HEK293T (cell line): ENCODE measurements at regions not wholly inside any gene's neighbourhood (a gene's known extent, or its start where the extent isn't known, plus 50 kb on each side); places are given as distances from the start of the nearest gene placed in this dataset.

Source experiments
- CTCF ChIA-PET: fragments of 350-600 bp; formaldehyde crosslinking; extraction: SDS; loops from one replicate; lab custom pipeline; 2021; ENCODE audit warnings: antibody characterized with exemption, inconsistent platforms; lab: Yijun Ruan, JAX
- POLR2A ChIA-PET: fragments of 350-600 bp; formaldehyde crosslinking; extraction: SDS; loops from one replicate; lab custom pipeline; 2020; ENCODE audit warnings: antibody characterized with exemption, inconsistent platforms; lab: Yijun Ruan, JAX
- DNase-seq: peaks from one replicate; pipeline ENCODE4 v3.0.0; 2012; ENCODE audit warnings: mixed read lengths; ENCODE audit errors: extremely low spot score
- ARNT ChIP-seq: fragments of 450-650 bp; IDR thresholded peaks from 2 replicates; pipeline ENCODE4 v1.6.1; 2017; ENCODE audit warnings: mild to moderate bottlenecking
- BHLHE40 ChIP-seq: fragments of 450-650 bp; IDR thresholded peaks from 2 replicates; pipeline ENCODE4 v1.6.1; 2016; ENCODE audit warnings: mild to moderate bottlenecking, moderate library complexity, borderline replicate concordance
- CTBP1 ChIP-seq: fragments of 450-650 bp; IDR thresholded peaks from 2 replicates; pipeline ENCODE4 v1.6.1; 2016; ENCODE audit warnings: borderline replicate concordance
- ELF4 ChIP-seq: fragments of 450-650 bp; IDR thresholded peaks from 2 replicates; pipeline ENCODE4 v1.6.1; 2017; ENCODE audit warnings: antibody characterized with exemption
- FOXA1 ChIP-seq: fragments of 450-650 bp; IDR thresholded peaks from 2 replicates; pipeline ENCODE4 v1.6.1; 2016; ENCODE audit warnings: mild to moderate bottlenecking
- FOXK2 ChIP-seq: fragments of 450-650 bp; IDR thresholded peaks from 2 replicates; pipeline ENCODE4 v1.6.1; 2016; ENCODE audit warnings: mild to moderate bottlenecking
- FOXM1 ChIP-seq: fragments of 450-650 bp; IDR thresholded peaks from 2 replicates; pipeline ENCODE4 v1.6.1; 2017; ENCODE audit warnings: mild to moderate bottlenecking, borderline replicate concordance
- HDGF ChIP-seq: fragments of 450-650 bp; IDR thresholded peaks from 2 replicates; pipeline ENCODE4 v1.6.1; 2017; ENCODE audit warnings: antibody characterized with exemption, borderline replicate concordance
- L3MBTL2 ChIP-seq: fragments of 450-650 bp; conservative IDR thresholded peaks from 2 replicates; pipeline ENCODE4 v1.6.1; 2016; ENCODE audit warnings: mild to moderate bottlenecking
- LEF1 ChIP-seq: fragments of 450-650 bp; IDR thresholded peaks from 2 replicates; pipeline ENCODE4 v1.6.1; 2017; ENCODE audit warnings: mild to moderate bottlenecking, borderline replicate concordance
- NFRKB ChIP-seq: fragments of 450-650 bp; IDR thresholded peaks from 2 replicates; pipeline ENCODE4 v1.6.1; 2016; ENCODE audit warnings: mild to moderate bottlenecking, moderate library complexity
- SP1 ChIP-seq: fragments of 450-650 bp; IDR thresholded peaks from 2 replicates; pipeline ENCODE4 v1.6.1; 2017
- SUZ12 ChIP-seq: fragments of 450-650 bp; IDR thresholded peaks from 2 replicates; pipeline ENCODE4 v1.6.1; 2016; ENCODE audit warnings: mild to moderate bottlenecking
- TARDBP ChIP-seq: fragments of 450-650 bp; IDR thresholded peaks from 2 replicates; pipeline ENCODE4 v1.6.1; 2016
- ZNF384 ChIP-seq: fragments of 450-650 bp; IDR thresholded peaks from 2 replicates; pipeline ENCODE4 v1.6.1; 2016
- TF ChIP-seq, protein P1 (sequence below): fragments of 450-650 bp; IDR thresholded peaks from 2 replicates; pipeline ENCODE4 v1.6.1; 2016

DNA sequence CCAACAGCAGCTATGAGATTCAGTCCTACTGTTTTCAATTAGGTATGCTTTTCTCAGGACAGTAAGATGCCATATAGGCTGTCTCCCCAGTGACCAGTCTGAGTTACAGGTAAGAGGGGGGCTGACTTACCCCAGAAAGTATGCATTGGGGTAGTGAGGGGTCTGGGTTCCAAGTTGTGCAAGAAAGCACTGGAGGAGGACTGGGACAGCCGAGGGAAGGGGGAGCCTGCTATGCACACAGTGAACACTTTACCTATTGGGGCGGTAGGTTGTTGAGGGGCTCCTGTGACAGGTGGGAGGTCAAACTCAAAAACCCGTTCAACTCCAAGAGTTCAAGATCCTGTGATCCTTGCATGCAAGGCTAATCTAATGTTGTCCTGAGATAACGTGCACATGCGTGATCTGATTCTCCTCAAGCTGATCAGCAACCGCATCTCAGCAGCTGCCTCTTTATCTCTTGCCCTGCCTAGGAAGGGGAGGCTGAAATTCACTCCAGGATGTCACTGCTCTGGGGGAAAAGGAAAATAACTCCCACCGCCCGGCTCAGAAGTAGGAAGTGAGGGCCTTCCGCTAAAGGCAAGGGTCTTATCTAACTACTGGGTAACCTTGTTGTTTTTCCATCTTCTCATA, 108.8 kb upstream of the KIT start:
- CTCF ChIA-PET = interaction anchor here (1.0 kb wide), 1 partner anchor 21 kb away, joined by 3 read pairs; no protein-coding TSS in a partner anchor
- no peak for TF ChIP-seq BHLHE40
- no peak for TF ChIP-seq ELF4
- TF ChIP-seq NFRKB = no peak
- no peak for TF ChIP-seq LEF1
- TF ChIP-seq TARDBP = no peak
- POLR2A ChIA-PET = no interaction called here
- DNase-seq = no peak

DNA sequence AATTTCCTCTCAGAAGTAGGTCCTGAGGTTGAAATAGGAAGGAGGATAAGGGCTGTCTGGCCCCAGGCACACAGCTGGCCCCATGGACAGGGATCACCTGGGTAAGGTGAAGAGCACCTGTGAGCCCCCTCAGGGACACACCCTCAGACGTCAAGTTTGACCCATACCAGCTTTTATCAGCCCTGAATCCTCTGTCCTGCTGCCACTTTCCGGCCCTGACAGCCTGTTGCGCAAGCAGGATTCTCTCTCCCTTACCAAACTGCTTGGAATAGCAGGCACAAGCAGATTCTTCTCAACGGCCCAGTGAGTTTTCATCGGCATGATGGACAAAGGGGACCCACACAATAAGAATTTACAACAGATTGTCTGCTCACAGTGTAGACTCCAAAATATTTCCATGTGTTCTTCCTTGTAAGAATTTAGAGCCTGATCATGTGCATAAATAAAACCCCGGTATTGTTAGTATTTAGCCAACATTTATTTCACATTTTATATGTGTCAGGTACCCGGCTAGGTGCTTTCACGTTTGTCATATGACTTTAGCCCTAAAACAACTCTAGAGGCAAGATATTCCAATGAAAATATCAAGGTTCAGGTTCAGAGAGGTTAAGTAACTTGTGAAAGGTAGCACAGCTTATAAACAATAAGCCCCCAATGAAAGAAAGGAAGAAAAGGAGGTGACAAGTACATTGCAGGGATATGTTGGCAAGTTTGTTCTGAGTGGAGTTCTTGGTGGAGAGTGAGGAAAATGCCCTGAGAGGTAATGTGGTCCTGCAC, 107.2 kb upstream of the KIT start:
- no peak for DNase-seq
- TF ChIP-seq BHLHE40 (no peak), CTBP1 (no peak), ZNF384 (no peak), SUZ12 (no peak), HDGF (no peak), NFRKB (no peak), FOXK2 (no peak), FOXA1 (no peak), SP1 (no peak), ELF4 (no peak), L3MBTL2 (no peak), LEF1 (no peak), TARDBP (no peak), ARNT (no peak), FOXM1 (no peak)
- TF ChIP-seq, protein P1, sequence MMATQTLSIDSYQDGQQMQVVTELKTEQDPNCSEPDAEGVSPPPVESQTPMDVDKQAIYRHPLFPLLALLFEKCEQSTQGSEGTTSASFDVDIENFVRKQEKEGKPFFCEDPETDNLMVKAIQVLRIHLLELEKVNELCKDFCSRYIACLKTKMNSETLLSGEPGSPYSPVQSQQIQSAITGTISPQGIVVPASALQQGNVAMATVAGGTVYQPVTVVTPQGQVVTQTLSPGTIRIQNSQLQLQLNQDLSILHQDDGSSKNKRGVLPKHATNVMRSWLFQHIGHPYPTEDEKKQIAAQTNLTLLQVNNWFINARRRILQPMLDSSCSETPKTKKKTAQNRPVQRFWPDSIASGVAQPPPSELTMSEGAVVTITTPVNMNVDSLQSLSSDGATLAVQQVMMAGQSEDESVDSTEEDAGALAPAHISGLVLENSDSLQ = no peak
- POLR2A ChIA-PET = no interaction called here
- CTCF ChIA-PET = no interaction called here

DNA sequence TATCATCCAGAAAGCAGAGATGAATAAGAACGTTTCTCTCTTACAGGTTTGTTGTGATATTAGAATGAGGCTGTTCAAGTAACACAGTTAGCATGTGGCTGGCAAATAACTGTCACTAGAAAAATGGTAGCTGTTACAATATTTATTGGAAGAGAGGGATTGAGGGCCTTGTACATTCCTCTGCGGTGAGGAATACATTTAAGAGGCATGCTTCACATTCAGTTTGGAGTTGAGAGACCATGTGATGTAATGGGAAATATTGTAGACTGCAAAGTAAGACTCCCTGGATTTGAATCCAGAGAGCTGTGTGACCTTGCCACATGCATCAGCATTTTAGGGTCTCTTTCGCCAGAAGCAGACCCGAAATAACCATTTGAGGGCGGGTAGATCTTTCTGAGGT, 104.8 kb upstream of the KIT start:
- DNase-seq = no peak
- CTCF ChIA-PET = no interaction called here
- no peak for TF ChIP-seq L3MBTL2
- TF ChIP-seq HDGF = no peak
- TF ChIP-seq NFRKB = no peak
- TF ChIP-seq, protein P1 = no peak
- POLR2A ChIA-PET = no interaction called here

DNA sequence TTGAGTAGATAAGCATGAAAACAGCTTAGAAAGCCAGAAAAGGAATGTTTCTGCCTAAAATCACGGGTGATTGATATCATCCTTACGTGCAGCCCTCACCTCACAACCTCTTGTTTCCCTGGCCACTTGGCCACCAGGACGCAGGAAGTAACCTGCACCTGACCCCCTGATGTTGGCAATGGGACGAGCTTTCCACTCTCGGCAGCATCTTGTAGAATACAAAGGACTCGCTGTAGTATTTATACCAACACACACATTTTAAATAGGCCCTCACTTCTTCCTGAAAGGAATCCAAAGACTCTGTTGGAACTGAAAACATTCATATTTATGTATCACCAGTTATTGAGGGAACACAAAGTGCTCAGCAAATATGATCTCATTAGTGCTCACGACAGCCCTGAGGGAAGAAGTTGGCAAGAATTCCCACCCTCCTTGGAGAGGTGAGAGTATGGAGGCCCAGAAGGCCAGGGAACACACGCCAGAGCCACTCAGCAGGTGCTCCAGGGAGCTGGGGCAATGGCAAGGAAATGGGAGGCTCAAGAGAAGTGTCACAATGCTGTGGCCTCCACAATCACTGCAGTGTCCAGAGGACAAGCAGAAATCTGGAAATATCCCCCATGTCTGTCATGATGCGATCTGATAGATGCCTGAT, 103.3 kb upstream of the KIT start:
- TF ChIP-seq LEF1 (no peak), NFRKB (no peak)
- DNase-seq = no peak
- ChIA-PET POLR2A (no interaction called here), CTCF (no interaction called here)

DNA sequence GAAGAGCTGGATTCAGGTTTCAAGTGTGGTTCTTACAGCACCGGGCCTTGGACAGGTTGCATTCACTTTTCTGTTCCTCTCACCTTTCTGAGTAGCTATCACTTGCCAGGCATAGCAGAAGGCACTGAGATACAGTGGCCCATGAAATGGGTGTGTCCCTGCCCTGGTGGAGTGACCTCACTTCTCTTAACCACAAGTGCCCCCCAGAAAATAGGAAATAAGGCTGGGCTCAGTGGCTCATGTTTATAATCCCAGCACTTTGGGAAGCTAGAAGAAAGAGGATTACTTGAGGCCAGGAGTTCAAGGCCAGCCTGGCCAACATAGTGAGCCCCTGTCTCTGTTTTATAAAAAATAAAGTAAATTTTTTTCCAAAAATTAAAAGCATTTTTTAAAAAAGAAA, 101.7 kb upstream of the KIT start:
- no peak for DNase-seq
- ChIA-PET CTCF (interaction anchor here (0.9 kb wide), 1 partner anchor 11 kb away, joined by 3 read pairs; no protein-coding TSS in a partner anchor), POLR2A (no interaction called here)
- no peak for TF ChIP-seq FOXK2
- TF ChIP-seq L3MBTL2 = no peak
- TF ChIP-seq BHLHE40 = no peak
- no peak for TF ChIP-seq CTBP1
- TF ChIP-seq SUZ12 = no peak
- TF ChIP-seq NFRKB = no peak
- TF ChIP-seq LEF1 = no peak
- TF ChIP-seq ZNF384 = no peak
- TF ChIP-seq ELF4 = no peak
- TF ChIP-seq, protein P1 = no peak
- TF ChIP-seq ARNT = no peak
- no peak for TF ChIP-seq FOXA1
- no peak for TF ChIP-seq HDGF

DNA sequence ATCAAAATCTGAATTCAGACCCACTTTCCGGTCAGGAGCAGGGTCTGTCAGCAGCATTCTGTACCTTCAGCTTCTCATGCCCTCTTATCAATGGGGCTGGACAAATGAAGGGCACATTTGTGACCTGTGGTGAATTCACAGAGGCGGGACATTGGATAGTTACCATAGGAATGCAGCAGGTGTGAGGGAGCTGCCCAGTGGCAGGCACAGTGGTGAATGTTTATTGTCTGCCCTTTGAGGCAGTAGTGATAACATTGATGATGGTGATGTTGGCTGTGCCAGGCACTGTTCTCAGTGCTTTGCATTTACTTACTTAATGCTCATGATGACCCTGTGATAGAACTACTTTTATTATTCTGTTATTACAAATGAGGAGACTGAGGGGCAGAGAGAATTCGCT, 101.2 kb upstream of the KIT start:
- ChIA-PET CTCF (no interaction called here), POLR2A (no interaction called here)
- TF ChIP-seq SP1 (no peak), NFRKB (no peak), ARNT (no peak), BHLHE40 (no peak), HDGF (no peak), FOXA1 (no peak), FOXK2 (no peak), FOXM1 (no peak), LEF1 (no peak), CTBP1 (no peak), SUZ12 (no peak), ZNF384 (no peak), TARDBP (no peak), ELF4 (no peak), L3MBTL2 (no peak)
- TF ChIP-seq, protein P1 = no peak
- no peak for DNase-seq
